ENCODE measurements at regions not wholly inside any gene's neighbourhood (a gene's known extent, or its start where the extent isn't known, plus 50 kb on each side); places are given as distances from the start of the nearest gene placed in this dataset.

- no peak for TF ChIP-seq EZH2phosphoT487 (IDR thresholded peaks at IDR 0.05; ENCODE audit: low read depth)
- TF ChIP-seq, protein P1, sequence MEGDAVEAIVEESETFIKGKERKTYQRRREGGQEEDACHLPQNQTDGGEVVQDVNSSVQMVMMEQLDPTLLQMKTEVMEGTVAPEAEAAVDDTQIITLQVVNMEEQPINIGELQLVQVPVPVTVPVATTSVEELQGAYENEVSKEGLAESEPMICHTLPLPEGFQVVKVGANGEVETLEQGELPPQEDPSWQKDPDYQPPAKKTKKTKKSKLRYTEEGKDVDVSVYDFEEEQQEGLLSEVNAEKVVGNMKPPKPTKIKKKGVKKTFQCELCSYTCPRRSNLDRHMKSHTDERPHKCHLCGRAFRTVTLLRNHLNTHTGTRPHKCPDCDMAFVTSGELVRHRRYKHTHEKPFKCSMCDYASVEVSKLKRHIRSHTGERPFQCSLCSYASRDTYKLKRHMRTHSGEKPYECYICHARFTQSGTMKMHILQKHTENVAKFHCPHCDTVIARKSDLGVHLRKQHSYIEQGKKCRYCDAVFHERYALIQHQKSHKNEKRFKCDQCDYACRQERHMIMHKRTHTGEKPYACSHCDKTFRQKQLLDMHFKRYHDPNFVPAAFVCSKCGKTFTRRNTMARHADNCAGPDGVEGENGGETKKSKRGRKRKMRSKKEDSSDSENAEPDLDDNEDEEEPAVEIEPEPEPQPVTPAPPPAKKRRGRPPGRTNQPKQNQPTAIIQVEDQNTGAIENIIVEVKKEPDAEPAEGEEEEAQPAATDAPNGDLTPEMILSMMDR (IDR thresholded peaks at IDR 0.05; ENCODE audit: low read depth, low read length), result no peak
- Histone ChIP-seq H3K9ac (ENCODE audit: low read length) (no peak overlapping the region), H3K79me2 (ENCODE audit: low read length) (no peaks in the 10 kb centered on the region), H3K9me3 (ENCODE audit: insufficient read depth, low read length) (no peaks in the 10 kb centered on the region), H3K4me3 (ENCODE audit: low read length) (no peak overlapping the region), H3K27ac (ENCODE audit: low read length) (no peak overlapping the region), H4K20me1 (ENCODE audit: insufficient read depth, low read length) (no peaks in the 10 kb centered on the region), H3K36me3 (replicated peaks; ENCODE audit: low read depth, low read length) (no peaks in the 10 kb centered on the region), H2AFZ (ENCODE audit: low read depth, low read length) (no peak overlapping the region), H3K4me1 (ENCODE audit: low read length) (peaks cover 9% of the 10 kb centered on the region), H3K27me3 (ENCODE audit: low read depth, low read length) (peaks cover 7% of the 10 kb centered on the region; the same call in 1 of the 2 replicates), H3K4me2 (ENCODE audit: low read length) (no peak overlapping the region)
Observed at GRCh38 chr9:588981-589380, 252.5 kb upstream of the DMRT1 start.

DNA sequence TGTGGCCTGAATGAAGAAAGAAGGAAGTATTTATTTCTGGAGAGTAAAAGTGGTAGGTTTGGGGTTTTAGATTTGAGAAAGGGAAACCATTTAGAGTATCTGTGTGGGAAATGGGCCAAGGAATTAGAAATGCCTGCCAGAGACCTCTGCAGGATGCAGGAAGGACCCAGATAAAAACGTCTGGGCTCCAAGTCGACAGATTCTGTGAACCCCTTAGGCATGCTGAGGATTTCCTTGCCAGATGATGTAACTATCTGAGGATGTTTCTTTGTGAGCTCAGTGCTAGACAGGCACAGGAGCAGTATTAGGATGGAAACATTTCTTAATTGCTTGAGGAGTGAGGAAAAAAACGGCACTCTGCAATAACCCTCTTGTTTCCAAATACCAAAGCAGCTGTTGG lies 251.8 kb upstream of the DMRT1 start:
- Histone ChIP-seq H3K36me3 (replicated peaks; ENCODE audit: low read depth, low read length) (no peaks in the 10 kb centered on the region), H3K4me2 (ENCODE audit: low read length) (no peak overlapping the region), H3K79me2 (ENCODE audit: low read length) (no peaks in the 10 kb centered on the region), H2AFZ (ENCODE audit: low read depth, low read length) (no peak overlapping the region), H3K4me1 (ENCODE audit: low read length) (peaks cover 9% of the 10 kb centered on the region), H3K9me3 (ENCODE audit: insufficient read depth, low read length) (no peaks in the 10 kb centered on the region), H3K4me3 (ENCODE audit: low read length) (no peak overlapping the region), H3K9ac (ENCODE audit: low read length) (no peak overlapping the region), H3K27me3 (ENCODE audit: low read depth, low read length) (peaks cover 4% of the 10 kb centered on the region; the same call in 1 of the 2 replicates), H3K27ac (ENCODE audit: low read length) (no peak overlapping the region), H4K20me1 (ENCODE audit: insufficient read depth, low read length) (no peaks in the 10 kb centered on the region)
- TF ChIP-seq, protein P1 (IDR thresholded peaks at IDR 0.05; ENCODE audit: low read depth, low read length), result no peak
- TF ChIP-seq EZH2phosphoT487 (IDR thresholded peaks at IDR 0.05; ENCODE audit: low read depth), result no peak

DNA sequence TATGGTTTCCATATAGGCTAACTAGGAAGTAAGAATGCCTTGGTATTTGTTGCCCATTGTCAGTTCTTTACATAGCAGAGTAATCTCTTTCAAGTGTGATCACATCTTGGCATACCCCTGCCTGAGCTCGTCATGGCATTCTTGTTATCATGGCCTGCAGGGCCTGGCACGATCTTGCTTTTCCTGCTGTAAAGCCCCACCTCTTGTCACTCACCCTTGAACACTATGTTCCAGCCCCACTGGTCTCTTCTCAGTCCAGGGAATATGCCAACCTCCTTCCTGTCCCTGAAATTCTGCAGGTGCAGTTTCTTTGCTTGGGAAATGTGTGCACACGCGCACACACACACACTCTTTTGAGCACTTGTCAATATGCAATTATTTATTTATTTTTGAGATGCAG lies 250.2 kb upstream of the DMRT1 start:
- Histone ChIP-seq H3K36me3 (replicated peaks; ENCODE audit: low read depth, low read length) (no peaks in the 10 kb centered on the region), H4K20me1 (ENCODE audit: insufficient read depth, low read length) (no peaks in the 10 kb centered on the region), H3K27me3 (ENCODE audit: low read depth, low read length) (no peaks in the 10 kb centered on the region), H2AFZ (ENCODE audit: low read depth, low read length) (no peak overlapping the region), H3K9ac (ENCODE audit: low read length) (no peak overlapping the region), H3K79me2 (ENCODE audit: low read length) (no peaks in the 10 kb centered on the region), H3K9me3 (ENCODE audit: insufficient read depth, low read length) (no peaks in the 10 kb centered on the region), H3K27ac (ENCODE audit: low read length) (no peak overlapping the region), H3K4me3 (ENCODE audit: low read length) (no peak overlapping the region), H3K4me1 (ENCODE audit: low read length) (peaks cover 9% of the 10 kb centered on the region), H3K4me2 (ENCODE audit: low read length) (no peak overlapping the region)
- TF ChIP-seq, protein P1 (IDR thresholded peaks at IDR 0.05; ENCODE audit: low read depth, low read length), result no peak
- TF ChIP-seq EZH2phosphoT487 (IDR thresholded peaks at IDR 0.05; ENCODE audit: low read depth), result no peak

- Histone ChIP-seq H3K4me3 (ENCODE audit: low read length) (no peak overlapping the region), H2AFZ (ENCODE audit: low read depth, low read length) (no peak overlapping the region), H3K4me1 (ENCODE audit: low read length) (peaks cover 9% of the 10 kb centered on the region), H3K27me3 (ENCODE audit: low read depth, low read length) (no peaks in the 10 kb centered on the region), H3K27ac (ENCODE audit: low read length) (no peak overlapping the region), H3K79me2 (ENCODE audit: low read length) (no peaks in the 10 kb centered on the region), H4K20me1 (ENCODE audit: insufficient read depth, low read length) (no peaks in the 10 kb centered on the region), H3K4me2 (ENCODE audit: low read length) (no peak overlapping the region), H3K9me3 (ENCODE audit: insufficient read depth, low read length) (no peaks in the 10 kb centered on the region), H3K9ac (ENCODE audit: low read length) (no peak overlapping the region), H3K36me3 (replicated peaks; ENCODE audit: low read depth, low read length) (no peaks in the 10 kb centered on the region)
- TF ChIP-seq EZH2phosphoT487 (IDR thresholded peaks at IDR 0.05; ENCODE audit: low read depth), result no peak
- TF ChIP-seq, protein P1 (IDR thresholded peaks at IDR 0.05; ENCODE audit: low read depth, low read length), result no peak
Observed at GRCh38 chr9:592225-592624, 249.3 kb upstream of the DMRT1 start.

Measured in OCI-LY3 (cell line).